Natural killer cell (primary cell): ENCODE measurements at regions not wholly inside any gene's neighbourhood (a gene's known extent, or its start where the extent isn't known, plus 50 kb on each side); places are given as distances from the start of the nearest gene placed in this dataset.

Source experiments
- ATAC-seq, 3 donors: fragments of 150-1000 bp in 2 of 3; fragments of 200-7000 bp in 1 of 3; cut with Tn5 transposase; 1 replicate in 1 of 3; 2 replicates in 2 of 3; pipeline ENCODE4 v1.10.0; 2021; ENCODE audit warnings: mild to moderate bottlenecking in 2 of 3, moderate library complexity in 2 of 3
- DNase-seq, 2 donors: peaks; one replicate each; pipeline versions ENCODE4 v3.0.0 to v3.0.0-alpha.2; 2013 to 2021; ENCODE audit warnings: mixed read lengths in 1 of 2
- H3K27ac ChIP-seq: one replicate; pipeline ENCODE4 v1.5.1; 2013; ENCODE audit warnings: mild to moderate bottlenecking, low read length
- H3K27me3 ChIP-seq: one replicate; pipeline ENCODE4 v1.6.1; 2013; ENCODE audit warnings: low read length; ENCODE audit not compliant: control insufficient read depth, insufficient read depth
- H3K36me3 ChIP-seq: one replicate; pipeline ENCODE4 v1.6.1; 2013; ENCODE audit warnings: low read length; ENCODE audit not compliant: control insufficient read depth, insufficient read depth
- H3K4me1 ChIP-seq: one replicate; pipeline ENCODE4 v1.6.1; 2013; ENCODE audit warnings: low read length; ENCODE audit not compliant: control insufficient read depth, insufficient read depth
- H3K4me3 ChIP-seq: one replicate; pipeline ENCODE4 v1.5.1; 2013; ENCODE audit warnings: low read length
- H3K9me3 ChIP-seq: one replicate; pipeline ENCODE4 v1.6.1; 2013; ENCODE audit warnings: low read length; ENCODE audit not compliant: control insufficient read depth, insufficient read depth
- H3K27ac Mint-ChIP-seq, 2 donors: one replicate each; pipeline ENCODE4 v1.8.0; 2022; ENCODE audit warnings: mild to moderate bottlenecking in 2 of 2, mixed read lengths in 2 of 2, moderate library complexity in 1 of 2
- H3K27me3 Mint-ChIP-seq, 2 donors: one replicate each; pipeline ENCODE4 v1.8.0; 2022; ENCODE audit warnings: low read depth in 2 of 2, mixed read lengths in 2 of 2
- H3K36me3 Mint-ChIP-seq: one replicate; pipeline ENCODE4 v1.8.0; 2022; ENCODE audit warnings: mixed read lengths
- H3K4me1 Mint-ChIP-seq, 2 donors: one replicate each; pipeline ENCODE4 v1.8.0; 2022; ENCODE audit warnings: mixed read lengths in 2 of 2
- H3K4me3 Mint-ChIP-seq: one replicate; pipeline ENCODE4 v1.8.0; 2022; ENCODE audit warnings: mild to moderate bottlenecking, moderate library complexity, mixed read lengths
- H3K9me3 Mint-ChIP-seq, 2 donors: one replicate each; pipeline ENCODE4 v1.8.0; 2022; ENCODE audit warnings: mixed read lengths in 2 of 2
- CTCF ChIP-seq: fragments of 200-600 bp; IDR thresholded peaks from one replicate; pipeline ENCODE4 v1.8.0; 2022; ENCODE audit warnings: antibody characterized with exemption
- WGBS: methylation state at CpG from one replicate; pipeline ENCODE4 v1.1.7; 2013; ENCODE audit warnings: missing lambda C conversion rate; ENCODE audit not compliant: insufficient coverage; 5-methylcytosine and 5-hydroxymethylcytosine counted together
- intact Hi-C: fragments of 100-400 bp; cut with micrococcal nuclease; formaldehyde crosslinking; loops from one replicate; pipeline ENCODE4 v1.14.2; 2022

DNA sequence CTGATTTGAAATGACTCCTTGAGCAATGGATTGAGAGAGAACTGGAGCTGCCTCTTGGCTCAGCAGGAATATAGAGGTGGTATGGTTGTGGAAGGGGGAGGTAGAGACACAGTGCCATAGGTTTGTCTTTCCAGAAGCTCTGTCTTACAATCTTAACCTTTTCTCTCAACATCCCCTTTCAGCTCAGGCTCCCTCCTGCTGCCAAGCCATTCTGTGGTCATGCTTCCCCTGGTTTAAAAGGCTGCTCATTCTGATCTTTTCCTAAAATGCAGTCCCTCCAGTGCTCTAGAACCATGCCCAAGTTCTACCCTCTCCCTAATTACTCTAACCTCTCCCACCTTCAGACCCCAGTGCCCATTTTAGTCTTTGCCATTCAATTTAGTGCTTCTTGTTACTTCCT lies 517.9 kb upstream of the MARCKS start:
- Histone ChIP-seq H3K4me3 (no peak overlapping the region), H3K27me3 (no peaks in the 10 kb centered on the region), H3K27ac (no peak overlapping the region), H3K4me1 (no peaks in the 10 kb centered on the region), H3K36me3 (no peaks in the 10 kb centered on the region), H3K9me3 (no peaks in the 10 kb centered on the region)
- TF ChIP-seq CTCF, result no peak
- Mint-ChIP-seq H3K9me3 (peaks cover 6 to 11% of the 10 kb centered on the region in 2 donors), H3K4me1 (no peaks in the 10 kb centered on the region), H3K36me3 (no peaks in the 10 kb centered on the region), H3K27ac (no peak overlapping the region), H3K4me3 (no peak overlapping the region), H3K27me3 (no peaks in the 10 kb centered on the region)
- ATAC-seq (no peak), DNase-seq (no peak)
- intact Hi-C loops, result no loop called here

DNA sequence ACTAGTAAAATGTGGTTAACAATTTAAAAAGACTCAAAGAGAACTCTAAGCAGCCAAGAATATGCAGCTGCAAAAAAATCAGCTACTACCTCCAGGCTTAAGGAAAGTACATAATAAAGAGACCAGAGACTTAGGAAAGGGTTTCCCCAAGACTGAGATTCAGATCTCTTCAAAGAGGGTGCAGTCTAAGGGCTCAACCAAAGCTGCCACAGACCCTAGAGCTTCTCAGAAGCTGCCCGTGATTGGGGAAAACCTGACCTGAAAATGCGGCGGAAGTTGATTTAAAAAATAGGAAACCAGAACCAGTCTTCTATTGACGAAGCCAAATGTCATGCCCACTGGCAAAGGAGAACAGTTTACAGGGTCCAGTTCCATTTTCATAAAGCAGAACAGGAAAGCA lies 516.8 kb upstream of the MARCKS start:
- Mint-ChIP-seq H3K27me3 (no peaks in the 10 kb centered on the region), H3K36me3 (no peaks in the 10 kb centered on the region), H3K4me3 (no peak overlapping the region), H3K27ac (no peak overlapping the region), H3K9me3 (peaks cover 6 to 12% of the 10 kb centered on the region in 2 donors), H3K4me1 (no peaks in the 10 kb centered on the region)
- ATAC-seq (no peak), DNase-seq (no peak)
- no peak for TF ChIP-seq CTCF
- H3K27me3 ChIP-seq, result no peaks in the 10 kb centered on the region
- H3K4me1 ChIP-seq, result no peaks in the 10 kb centered on the region
- no peaks in the 10 kb centered on the region for H3K36me3 ChIP-seq
- intact Hi-C loops, result no loop called here
- no peaks in the 10 kb centered on the region for H3K9me3 ChIP-seq
- H3K27ac ChIP-seq, result no peak overlapping the region
- 82% methylated on average over 4 of the region's 4 CpGs for WGBS
- no peak overlapping the region for H3K4me3 ChIP-seq

GRCh38 chr6:113343940-113344339 lies 513.2 kb upstream of the MARCKS start:
- no peak overlapping the region for H3K4me3 Mint-ChIP-seq
- no peaks in the 10 kb centered on the region for H3K36me3 Mint-ChIP-seq
- Histone ChIP-seq H3K9me3 (no peaks in the 10 kb centered on the region), H3K4me1 (no peaks in the 10 kb centered on the region), H3K36me3 (no peaks in the 10 kb centered on the region), H3K27me3 (no peaks in the 10 kb centered on the region), H3K27ac (no peak overlapping the region), H3K4me3 (no peak overlapping the region)
- no peak for ATAC-seq
- no peak for TF ChIP-seq CTCF
- no peak for DNase-seq
- H3K4me1 Mint-ChIP-seq, result no peaks in the 10 kb centered on the region
- intact Hi-C loops, result no loop called here
- peaks cover 6 to 7% of the 10 kb centered on the region in 2 donors for H3K9me3 Mint-ChIP-seq
- 50% methylated on average over 1 of the region's 1 CpG for WGBS
- no peak overlapping the region for H3K27ac Mint-ChIP-seq
- no peaks in the 10 kb centered on the region for H3K27me3 Mint-ChIP-seq

- intact Hi-C loops, result no loop called here
- 92% methylated on average over 2 of the region's 2 CpGs for WGBS
- H3K27me3 Mint-ChIP-seq, result no peaks in the 10 kb centered on the region
Observed at GRCh38 chr6:113344969-113345368, 512.2 kb upstream of the MARCKS start.

More at GRCh38 chr6:113344969-113345368, 512.2 kb upstream of the MARCKS start:
- H3K27ac ChIP-seq, result no peak overlapping the region
- ATAC-seq, result no peak
- H3K4me1 ChIP-seq, result no peaks in the 10 kb centered on the region
- DNase-seq, result no peak
- Mint-ChIP-seq H3K4me3 (no peak overlapping the region), H3K9me3 (peaks cover 2 to 8% of the 10 kb centered on the region in 2 donors), H3K36me3 (no peaks in the 10 kb centered on the region), H3K27ac (no peak overlapping the region), H3K4me1 (no peaks in the 10 kb centered on the region)
- H3K36me3 ChIP-seq, result no peaks in the 10 kb centered on the region
- no peaks in the 10 kb centered on the region for H3K27me3 ChIP-seq
- no peak for TF ChIP-seq CTCF
- no peaks in the 10 kb centered on the region for H3K9me3 ChIP-seq
- no peak overlapping the region for H3K4me3 ChIP-seq
